HuH-7.5 (cell line): ENCODE measurements at regions not wholly inside any gene's neighbourhood (a gene's known extent, or its start where the extent isn't known, plus 50 kb on each side); places are given as distances from the start of the nearest gene placed in this dataset.

Experiments
- DNase-seq: peaks from one replicate; pipeline ENCODE4 v3.0.0; 2011; ENCODE audit warnings: low spot score

- no peak for DNase-seq
Measured at GRCh38 chr10:78905015-78905956, 163.5 kb upstream of the ZMIZ1 start.

DNA sequence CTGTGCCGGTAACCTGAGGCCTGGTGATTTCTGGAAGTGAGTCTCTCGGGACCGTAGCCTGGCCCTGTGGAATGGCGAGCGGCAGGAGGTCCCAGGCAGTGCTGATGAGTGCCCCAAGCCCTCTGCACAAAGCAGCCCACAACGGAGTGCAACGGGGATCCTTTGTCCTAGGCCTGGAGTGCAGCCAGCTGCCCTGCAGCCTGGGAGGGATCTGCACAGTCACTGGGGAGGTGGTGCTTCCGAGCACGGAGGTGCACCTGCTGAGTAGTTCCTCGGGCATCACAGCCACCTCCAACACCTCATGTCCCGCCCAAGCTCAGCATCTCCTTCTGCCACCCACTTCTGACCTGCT is 162.8 kb upstream of the ZMIZ1 start:
- no peak for DNase-seq

DNA sequence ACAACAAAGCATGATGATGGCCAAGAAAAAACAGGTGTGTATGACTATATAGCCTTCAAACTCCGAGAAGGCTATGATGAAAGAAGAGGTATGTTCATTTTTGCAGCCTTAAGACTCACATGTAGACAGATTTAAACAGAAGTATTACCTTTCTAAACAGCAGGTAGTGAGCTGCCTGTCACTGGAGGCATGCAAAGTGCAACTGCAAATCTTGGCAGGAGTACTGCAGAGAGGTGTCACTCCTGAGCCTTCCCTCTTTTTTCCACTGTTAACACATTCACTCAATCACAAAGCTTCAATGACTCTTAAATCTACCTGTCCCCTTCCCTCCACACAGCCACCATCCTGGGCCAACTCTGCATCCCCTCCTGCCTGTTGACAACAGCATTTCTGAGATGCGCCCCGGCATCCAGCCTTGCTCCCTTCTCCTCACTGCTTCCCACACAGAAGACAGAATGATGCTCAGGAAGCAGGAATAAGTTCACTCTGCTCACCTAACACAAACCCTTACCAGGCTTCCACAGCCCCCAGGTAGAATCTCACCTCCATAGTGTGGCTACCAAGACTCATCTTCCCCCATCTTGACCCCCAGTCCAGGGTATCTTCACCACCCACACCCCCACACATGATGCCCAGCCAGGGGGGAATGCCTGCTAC is 161.9 kb upstream of the ZMIZ1 start:
- DNase-seq = no peak

- no peak for DNase-seq
Measured at GRCh38 chr10:78907551-78908211, 161.1 kb upstream of the ZMIZ1 start.

DNA sequence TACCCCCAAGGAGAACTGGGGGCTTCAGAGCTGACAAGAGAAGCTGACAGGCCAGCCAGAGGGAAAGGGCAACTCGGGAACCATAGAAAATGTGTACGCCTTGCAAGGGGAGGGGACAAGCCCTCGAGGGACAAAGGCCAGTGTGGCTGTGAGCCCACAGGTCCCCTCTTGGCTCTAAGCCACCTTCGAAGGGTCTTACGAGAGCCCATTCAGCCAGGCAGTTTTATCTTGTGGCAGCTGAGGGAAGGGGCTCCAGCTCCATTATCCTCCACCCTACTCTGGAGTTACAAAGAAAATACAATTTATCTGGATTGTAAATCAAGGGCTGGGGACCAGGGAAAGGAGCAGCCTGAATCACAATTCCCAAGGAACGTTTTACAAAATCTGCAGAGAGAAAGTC is 159.5 kb upstream of the ZMIZ1 start:
- no peak for DNase-seq

DNA sequence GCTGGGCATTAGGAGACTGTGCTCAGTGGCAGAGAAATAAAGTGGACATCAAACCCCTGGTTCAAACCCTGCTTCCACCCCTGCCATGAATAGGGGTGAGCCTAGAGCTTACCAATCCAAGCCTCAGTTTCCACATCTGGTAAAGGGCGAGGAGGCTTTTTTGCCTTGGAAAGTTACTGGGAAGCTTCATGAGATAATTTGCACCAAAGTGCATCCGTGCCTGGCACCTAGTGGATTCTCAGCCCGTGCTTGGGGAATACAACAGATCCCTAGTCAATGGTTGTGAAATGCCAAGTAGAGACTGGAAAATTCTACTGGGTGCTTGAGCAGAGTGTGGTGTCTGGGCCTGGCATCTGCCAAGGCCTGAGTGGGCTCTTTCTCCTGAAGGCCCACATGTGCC is 158.7 kb upstream of the ZMIZ1 start:
- DNase-seq = no peak

- DNase-seq = no peak
Measured at GRCh38 chr10:78910476-78910875, 158.3 kb upstream of the ZMIZ1 start.

DNA sequence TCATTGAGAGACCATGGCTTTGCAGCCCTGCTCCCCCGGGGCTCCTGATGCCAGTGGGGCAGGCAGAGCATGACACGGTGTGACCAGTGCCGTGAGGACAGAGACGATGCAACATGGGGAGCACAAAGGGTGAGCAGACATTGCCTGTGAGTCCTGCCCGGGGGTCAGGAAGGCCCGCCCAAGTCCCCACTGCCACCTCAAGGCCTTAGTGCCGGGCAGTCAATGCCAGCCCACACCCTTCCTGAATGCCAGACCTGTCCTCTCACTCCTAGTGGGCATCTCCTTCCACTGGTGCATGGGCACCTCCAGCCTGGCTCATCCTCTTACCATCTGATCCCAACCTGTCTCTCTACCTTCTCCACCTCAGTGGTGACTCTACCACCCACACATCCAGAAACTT is 157.9 kb upstream of the ZMIZ1 start:
- no peak for DNase-seq

DNA sequence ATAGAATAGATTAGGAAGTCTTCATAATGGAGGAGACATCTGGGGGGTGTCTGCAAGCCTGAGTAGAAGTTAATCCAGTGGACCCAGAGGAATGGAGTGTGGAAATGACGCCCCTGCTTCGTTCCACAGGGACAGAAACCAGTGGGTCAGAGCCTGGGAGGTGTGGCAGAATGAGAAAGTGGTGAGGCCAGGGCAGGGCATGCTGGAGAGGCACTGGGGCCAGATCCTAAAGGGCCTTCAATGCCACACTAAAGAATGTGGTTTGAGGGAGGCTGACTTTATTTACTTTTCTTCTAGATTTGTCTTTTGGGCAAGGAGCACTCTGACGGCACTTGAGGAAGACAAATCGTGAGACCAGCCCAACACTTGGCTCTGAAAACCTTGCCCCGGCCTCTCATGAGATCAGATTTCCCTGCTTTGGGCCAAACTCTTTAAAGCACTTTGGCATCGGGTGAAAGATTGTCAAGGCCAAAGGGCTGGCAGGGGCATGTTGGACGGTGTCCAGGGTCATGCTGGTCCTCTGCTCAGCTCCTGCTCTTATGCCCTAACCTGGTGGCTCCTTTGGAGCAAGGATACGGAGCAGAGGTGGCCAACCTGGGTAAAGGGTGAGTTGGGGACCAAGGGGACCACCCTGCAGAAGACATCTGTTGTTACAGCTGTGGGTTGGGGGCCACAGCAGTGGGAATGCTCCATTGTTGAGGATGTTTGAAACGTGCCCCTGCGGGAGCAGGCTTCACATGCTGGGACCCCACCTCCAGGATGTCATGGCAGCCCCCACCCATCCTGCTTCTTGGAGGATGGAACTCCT is 157.0 kb upstream of the ZMIZ1 start:
- no peak for DNase-seq

DNA sequence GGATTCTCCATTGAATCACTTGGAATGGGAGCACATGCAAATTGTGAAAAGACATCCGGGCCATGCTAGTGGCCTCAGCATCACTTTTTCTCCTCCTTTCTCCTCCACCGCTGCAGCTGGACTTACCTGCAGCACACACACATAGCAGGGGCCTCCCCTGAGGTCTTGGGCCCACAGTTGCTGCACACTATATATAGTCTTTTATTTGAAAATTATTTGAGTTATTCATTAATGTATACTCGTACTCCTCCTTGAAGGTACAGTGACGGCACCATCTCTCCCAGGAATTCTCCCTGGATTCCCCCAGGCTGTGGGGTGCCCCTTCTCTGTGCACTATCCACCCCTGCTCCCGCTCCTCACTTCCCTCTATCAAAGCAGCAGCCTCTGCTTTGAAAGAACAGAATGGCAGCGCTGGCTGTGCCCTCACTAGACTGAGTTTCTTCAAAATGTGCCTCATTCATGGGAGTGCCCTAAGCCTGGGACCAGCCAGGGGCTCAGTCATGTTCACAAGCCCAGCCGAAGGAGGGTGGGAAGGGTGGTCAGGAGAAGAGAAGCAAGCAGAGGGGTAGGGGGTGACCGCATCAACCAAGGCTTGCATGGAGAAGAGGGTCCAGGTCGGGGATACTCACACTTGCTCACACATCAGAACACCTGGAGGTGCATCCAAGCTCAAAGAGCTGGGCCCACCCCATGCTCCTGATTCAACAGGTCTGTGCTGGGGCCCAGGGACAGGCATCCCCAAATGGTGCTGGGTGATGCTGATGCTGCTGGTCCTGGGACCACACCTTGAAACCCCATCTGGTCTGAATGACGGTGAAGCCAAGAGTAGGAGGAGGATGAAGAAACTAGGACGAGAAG is 156.2 kb upstream of the ZMIZ1 start:
- no peak for DNase-seq

- no peak for DNase-seq
Measured at GRCh38 chr10:78913219-78914059, 155.3 kb upstream of the ZMIZ1 start.

GRCh38 chr10:78914060-78914378 is 154.7 kb upstream of the ZMIZ1 start:
- DNase-seq = no peak

GRCh38 chr10:78914502-78915189 is 154.1 kb upstream of the ZMIZ1 start:
- DNase-seq = no peak

DNA sequence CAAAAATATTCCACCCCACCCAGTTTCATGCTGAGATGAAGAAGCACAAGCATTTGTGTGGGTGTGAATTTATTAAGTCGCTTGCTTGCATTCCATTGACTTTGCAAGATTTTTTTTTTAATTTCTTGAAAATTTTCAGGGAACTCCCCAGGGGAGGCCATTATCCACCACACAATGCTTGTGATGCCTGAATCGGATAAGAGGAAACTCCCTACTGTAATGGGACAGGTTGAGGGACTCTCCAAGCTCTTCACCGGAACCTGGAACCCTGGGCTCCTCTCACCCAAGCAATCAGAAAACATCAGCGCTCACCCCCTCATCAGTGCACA is 153.6 kb upstream of the ZMIZ1 start:
- DNase-seq = no peak

DNA sequence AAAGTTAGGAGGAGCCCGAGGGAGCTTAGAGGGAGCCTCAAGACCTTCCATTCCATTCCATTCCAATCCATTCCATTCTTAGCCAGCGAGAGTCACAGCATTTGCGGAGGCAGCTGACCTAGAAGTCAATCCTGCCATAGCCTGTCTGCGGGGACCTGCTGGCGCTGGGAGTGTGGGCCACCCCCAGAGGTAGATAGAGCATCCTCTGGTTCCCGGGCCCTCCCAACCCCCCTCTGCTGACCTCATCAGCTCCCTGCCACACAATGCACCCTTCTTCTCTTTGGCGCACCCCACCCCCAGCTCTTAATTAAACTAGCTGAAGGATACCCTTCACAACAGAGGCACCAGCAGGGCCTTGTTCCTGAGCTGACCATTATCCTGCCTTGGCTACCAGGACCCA is 152.5 kb upstream of the ZMIZ1 start:
- no peak for DNase-seq

GRCh38 chr10:78919181-78919966 is 149.4 kb upstream of the ZMIZ1 start:
- DNase-seq = no peak

DNA sequence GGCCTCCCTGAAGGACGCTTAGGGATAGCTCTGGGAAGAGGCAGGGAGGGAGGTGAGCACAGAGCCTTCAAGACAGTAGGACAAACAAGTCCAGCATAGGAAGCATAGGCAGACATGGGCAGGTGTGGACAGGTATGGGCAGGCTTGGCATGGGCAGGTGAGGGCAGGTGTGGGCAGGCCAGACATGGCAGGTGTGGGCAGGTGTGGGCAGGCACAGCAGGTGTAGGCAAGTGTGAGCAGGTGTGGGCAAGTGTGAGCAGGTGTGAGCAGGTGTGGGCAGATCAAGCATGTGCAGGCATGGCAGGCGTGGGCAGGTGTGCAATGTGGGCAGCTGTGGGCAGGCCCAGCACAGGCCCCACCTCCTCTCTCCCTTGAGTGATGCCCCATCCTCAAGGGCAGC is 148.8 kb upstream of the ZMIZ1 start:
- no peak for DNase-seq

GRCh38 chr10:78921895-78922294 is 146.9 kb upstream of the ZMIZ1 start:
- DNase-seq = no peak

GRCh38 chr10:78923647-78924318 is 145.0 kb upstream of the ZMIZ1 start:
- DNase-seq = no peak
